ENCODE measurements at regions not wholly inside any gene's neighbourhood (a gene's known extent, or its start where the extent isn't known, plus 50 kb on each side); places are given as distances from the start of the nearest gene placed in this dataset.

GRCh38 chr2:7725171-7725849 is 808.1 kb downstream of the RNF144A start:
- intact Hi-C loops (cut with DNase I; ENCODE audit: low total_unique reads), result no loop called here
- TF ChIP-seq CTCF (IDR thresholded peaks at IDR 0.05), result no peak
- TF ChIP-seq POLR2A (IDR thresholded peaks at IDR 0.05), result no peak
- TF ChIP-seq EP300 (IDR thresholded peaks at IDR 0.05), result no peak
- peak in 1 of 3 donors; percentile 3 for TF ChIP-seq POLR2AphosphoS5 (IDR thresholded peaks at IDR 0.05)

DNA sequence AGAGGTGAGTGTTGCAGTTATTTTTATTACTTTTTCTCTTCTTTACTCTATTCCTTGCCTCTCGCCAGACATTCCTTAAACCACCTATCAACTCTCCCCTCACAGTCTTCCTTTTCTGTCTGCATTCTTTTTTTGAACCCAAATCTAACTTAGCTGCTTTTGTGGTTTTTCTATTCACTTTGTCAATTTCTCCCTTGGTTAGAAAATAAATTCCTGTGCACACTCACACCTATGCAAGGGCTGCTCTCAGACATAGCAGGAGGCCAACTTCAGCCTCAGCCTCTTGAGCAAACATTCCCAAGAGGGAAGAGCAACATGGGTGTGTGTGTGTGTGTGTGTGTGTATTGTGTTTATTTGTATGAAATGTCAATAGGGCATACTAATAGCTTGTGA is 808.6 kb downstream of the RNF144A start:
- H3K9me3 ChIP-seq, result no peaks in the 10 kb centered on the region
- DNase-seq, result peak in 1 of 2 donors; percentile 7
- H3K27ac ChIP-seq, result peak overlapping the region in 3 of 5 donors; percentile 22 to 32 (median 30)
- peak overlapping the region in 2 of 4 donors; percentile 14 to 18 for H3K4me3 ChIP-seq
- H3K4me1 ChIP-seq, result no peaks in the 10 kb centered on the region
- no peaks in the 10 kb centered on the region for H3K36me3 ChIP-seq
- 81 to 93% (median 85%) methylated on average over 1 of the region's 1 CpG for WGBS, 5 donors
- intact Hi-C loops (cut with DNase I; ENCODE audit: low total_unique reads), result no loop called here
- no peaks in the 10 kb centered on the region for H3K27me3 ChIP-seq
- TF ChIP-seq POLR2AphosphoS5 (IDR thresholded peaks at IDR 0.05) (no peak), CTCF (IDR thresholded peaks at IDR 0.05) (no peak), POLR2A (IDR thresholded peaks at IDR 0.05) (no peak), EP300 (IDR thresholded peaks at IDR 0.05) (no peak)

More at GRCh38 chr2:7725171-7725849, 808.1 kb downstream of the RNF144A start:
- Histone ChIP-seq H3K9me3 (no peaks in the 10 kb centered on the region), H3K36me3 (no peaks in the 10 kb centered on the region), H3K4me1 (no peaks in the 10 kb centered on the region), H3K27me3 (no peaks in the 10 kb centered on the region), H3K4me3 (peak overlapping the region in 1 of 4 donors; percentile 18), H3K27ac (peak overlapping the region in 3 of 5 donors; percentile 22 to 32 (median 30))
- WGBS, 5 donors, result 17 to 36% (median 21%) methylated on average over 9 of the region's 9 CpGs
- DNase-seq, result peak in 1 of 2 donors; percentile 61

GRCh38 chr2:7726989-7727388 is 809.8 kb downstream of the RNF144A start:
- intact Hi-C loops (cut with DNase I; ENCODE audit: low total_unique reads), result no loop called here
- no peaks in the 10 kb centered on the region for H3K9me3 ChIP-seq
- H3K27me3 ChIP-seq, result no peaks in the 10 kb centered on the region
- DNase-seq, result no peak
- no peaks in the 10 kb centered on the region for H3K36me3 ChIP-seq
- H3K4me3 ChIP-seq, result peak overlapping the region in 2 of 4 donors; percentile 14 to 18
- TF ChIP-seq EP300 (IDR thresholded peaks at IDR 0.05) (no peak), POLR2A (IDR thresholded peaks at IDR 0.05) (no peak), POLR2AphosphoS5 (IDR thresholded peaks at IDR 0.05) (no peak), CTCF (IDR thresholded peaks at IDR 0.05) (no peak)
- H3K27ac ChIP-seq, result peak overlapping the region in 3 of 5 donors; percentile 29 to 46 (median 44)
- no peaks in the 10 kb centered on the region for H3K4me1 ChIP-seq
- WGBS, 5 donors, result 78 to 94% (median 92%) methylated on average over 3 of the region's 3 CpGs

DNA sequence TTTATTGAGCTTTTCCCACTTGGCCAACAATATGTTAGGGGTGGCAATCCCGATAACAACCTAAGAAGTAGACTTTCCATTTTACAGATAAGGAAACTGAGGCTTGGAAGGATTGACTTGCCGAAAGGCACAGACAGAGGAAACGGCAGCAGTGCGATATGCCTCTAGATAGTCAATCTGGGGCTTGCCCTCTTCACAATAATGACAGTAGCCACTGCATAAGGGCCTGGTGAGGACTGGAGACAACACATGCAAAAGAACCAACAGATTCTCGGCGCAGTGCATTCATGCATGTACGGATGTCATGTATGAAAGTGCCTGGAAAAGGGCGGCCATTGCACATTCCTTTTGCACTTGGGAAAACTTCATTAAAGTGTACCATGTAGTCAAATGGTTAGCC is 811.2 kb downstream of the RNF144A start:
- DNase-seq, result no peak
- WGBS, 5 donors, result 89 to 95% (median 91%) methylated on average over 8 of the region's 8 CpGs
- H3K4me3 ChIP-seq, result peak overlapping the region in 2 of 4 donors; percentile 10 to 17
- H3K36me3 ChIP-seq, result no peaks in the 10 kb centered on the region
- H3K27me3 ChIP-seq, result no peaks in the 10 kb centered on the region
- intact Hi-C loops (cut with DNase I; ENCODE audit: low total_unique reads), result no loop called here
- H3K4me1 ChIP-seq, result no peaks in the 10 kb centered on the region
- no peaks in the 10 kb centered on the region for H3K9me3 ChIP-seq
- TF ChIP-seq EP300 (IDR thresholded peaks at IDR 0.05) (no peak), CTCF (IDR thresholded peaks at IDR 0.05) (no peak), POLR2A (IDR thresholded peaks at IDR 0.05) (no peak), POLR2AphosphoS5 (IDR thresholded peaks at IDR 0.05) (no peak)
- peak overlapping the region in 1 of 5 donors; percentile 9 for H3K27ac ChIP-seq
